H1 (cell line): ENCODE measurements at regions not wholly inside any gene's neighbourhood (a gene's known extent, or its start where the extent isn't known, plus 50 kb on each side); places are given as distances from the start of the nearest gene placed in this dataset.

ENCODE experiments used
- CTCF ChIA-PET: fragments of 300-600 bp; sonication (Branson Sonifier 250); formaldehyde crosslinking; loops from one replicate; lab custom pipeline; 2021; ENCODE audit not compliant: partially characterized antibody; lab: Charles Lee
- POLR2A ChIA-PET: fragments of 300-600 bp; sonication (Branson Sonifier 250); formaldehyde crosslinking; loops from one replicate; lab custom pipeline; 2021; ENCODE audit warnings: inconsistent platforms; ENCODE audit not compliant: partially characterized antibody; lab: Charles Lee
- DNase-seq, 2 experiments: peaks; one replicate each; pipeline versions ENCODE4 v3.0.0 to v3.0.0-alpha.2; 2010 to 2022; ENCODE audit warnings: low spot score in 2 of 2, low read depth in 1 of 2, mixed read lengths in 1 of 2
- FAIRE-seq: peaks from 2 replicates; lab custom pipeline; 2011; peaks lifted over from hg19 to GRCh38; lab: Jason Lieb, UNC
- H2AFZ ChIP-seq: 2 replicates; pipeline ENCODE4 v1.8.1; 2012; ENCODE audit warnings: low read length, inconsistent platforms
- H2AK5ac ChIP-seq: 2 replicates; pipeline ENCODE4 v1.6.1; 2013; ENCODE audit warnings: low read depth, low read length
- H2BK120ac ChIP-seq: replicated peaks from 2 replicates; pipeline ENCODE3; 2013; ENCODE audit warnings: low read depth, low read length, inconsistent platforms
- H2BK12ac ChIP-seq: 2 replicates; pipeline ENCODE4 v1.6.1; 2013; ENCODE audit warnings: low read depth, low read length
- H2BK15ac ChIP-seq: 2 replicates; pipeline ENCODE4 v1.6.1; 2013; ENCODE audit warnings: low read length
- H2BK20ac ChIP-seq: 2 replicates; pipeline ENCODE4 v1.6.1; 2013; ENCODE audit warnings: low read length
- H2BK5ac ChIP-seq: 2 replicates; pipeline ENCODE4 v1.6.1; 2013; ENCODE audit warnings: low read depth, low read length
- H3K14ac ChIP-seq: 2 replicates; pipeline ENCODE4 v1.6.1; 2013; ENCODE audit warnings: inconsistent platforms; ENCODE audit not compliant: insufficient read length
- H3K18ac ChIP-seq: 2 replicates; pipeline ENCODE4 v1.6.1; 2013; ENCODE audit warnings: low read length; ENCODE audit errors: extremely low read depth
- H3K23ac ChIP-seq: 2 replicates; pipeline ENCODE4 v1.6.1; 2013; ENCODE audit warnings: inconsistent platforms; ENCODE audit not compliant: insufficient read length
- H3K23me2 ChIP-seq: 2 replicates; pipeline ENCODE4 v1.6.1; 2013; ENCODE audit warnings: low read depth, low read length
- H3K27ac ChIP-seq: 2 replicates; pipeline ENCODE4 v1.6.1; 2011; ENCODE audit warnings: low read depth, low read length, inconsistent platforms
- H3K27me3 ChIP-seq, 4 experiments: replicated peaks in 1 of 4; 1 replicate in 1 of 4; 2 replicates in 3 of 4; pipeline versions ENCODE4 v1.6.1 to v1.8.1; 2011 to 2013; ENCODE audit warnings: low read length in 3 of 4, mild to moderate bottlenecking in 3 of 4, inconsistent platforms in 2 of 4, mixed read lengths in 2 of 4, moderate library complexity in 1 of 4; ENCODE audit not compliant: control insufficient read depth in 3 of 4, insufficient read depth in 3 of 4; ENCODE audit errors: extremely low read depth in 1 of 4
- H3K36me3 ChIP-seq, 4 experiments: 2 replicates each; pipeline versions ENCODE4 v1.6.1 to v1.8.1; 2011 to 2013; ENCODE audit warnings: mild to moderate bottlenecking in 4 of 4, low read length in 3 of 4, moderate library complexity in 2 of 4, control low read depth in 1 of 4, inconsistent platforms in 1 of 4; ENCODE audit not compliant: insufficient read depth in 4 of 4, control insufficient read depth in 2 of 4
- H3K4ac ChIP-seq: replicated peaks from 2 replicates; pipeline ENCODE3; 2013; ENCODE audit warnings: low read length, low read depth, mixed read lengths, inconsistent platforms; ENCODE audit not compliant: insufficient read length
- H3K4me1 ChIP-seq, 4 experiments: replicated peaks in 1 of 4; 1 replicate in 1 of 4; 2 replicates in 3 of 4; pipeline versions ENCODE4 v1.6.1 to v1.8.1; 2011 to 2013; ENCODE audit warnings: low read length in 3 of 4, inconsistent platforms in 2 of 4, mixed read lengths in 1 of 4; ENCODE audit not compliant: insufficient read depth in 4 of 4, control insufficient read depth in 3 of 4
- H3K4me2 ChIP-seq, 2 experiments: 2 replicates each; pipeline versions ENCODE4 v1.6.1 to v1.8.1; 2011 to 2013; ENCODE audit warnings: low read depth in 2 of 2, low read length in 2 of 2, control low read depth in 1 of 2, inconsistent platforms in 1 of 2, mild to moderate bottlenecking in 1 of 2; ENCODE audit not compliant: insufficient read depth in 1 of 2
- H3K4me3 ChIP-seq, 4 experiments: fragments of 200-600, 300-600 bp in 1 of 4; sonication (generic), shearing (Covaris generic), sonication (Bioruptor Twin) in 1 of 4; 2 replicates each; pipeline versions ENCODE4 v1.5.1 to v1.8.1; 2011 to 2016; ENCODE audit warnings: low read length in 4 of 4, low read depth in 3 of 4, control low read depth in 2 of 4, inconsistent platforms in 2 of 4, mild to moderate bottlenecking in 2 of 4, mixed read lengths in 1 of 4, moderate library complexity in 1 of 4; ENCODE audit not compliant: insufficient read depth in 2 of 4; ENCODE audit errors: extremely low read depth in 1 of 4
- H3K56ac ChIP-seq: replicated peaks from 2 replicates; pipeline ENCODE3; 2013; ENCODE audit warnings: low read depth, mild to moderate bottlenecking, mixed read lengths, low read length, inconsistent platforms; ENCODE audit not compliant: insufficient read length
- H3K79me1 ChIP-seq: 2 replicates; pipeline ENCODE4 v1.6.1; 2013; ENCODE audit warnings: low read depth, low read length, control low read depth
- H3K79me2 ChIP-seq, 2 experiments: 2 replicates each; pipeline versions ENCODE4 v1.6.1 to v1.8.1; 2012 to 2013; ENCODE audit warnings: low read length in 2 of 2, mild to moderate bottlenecking in 2 of 2, inconsistent platforms in 1 of 2; ENCODE audit not compliant: insufficient read depth in 2 of 2, control insufficient read depth in 1 of 2
- H3K9ac ChIP-seq, 4 experiments: replicated peaks in 1 of 4; 1 replicate in 1 of 4; 2 replicates in 3 of 4; pipeline versions ENCODE4 v1.6.1 to v1.8.1; 2011 to 2013; ENCODE audit warnings: low read depth in 3 of 4, low read length in 3 of 4, control low read depth in 2 of 4, mild to moderate bottlenecking in 2 of 4, moderate library complexity in 2 of 4, inconsistent platforms in 1 of 4; ENCODE audit errors: extremely low read depth in 1 of 4
- H3K9me3 ChIP-seq, 2 experiments: 2 replicates each; pipeline versions ENCODE4 v1.6.1 to v1.8.1; 2012 to 2013; ENCODE audit warnings: mild to moderate bottlenecking in 2 of 2, moderate library complexity in 2 of 2, control low read depth in 1 of 2, inconsistent platforms in 1 of 2, low read depth in 1 of 2, low read length in 1 of 2, mixed read lengths in 1 of 2; ENCODE audit not compliant: insufficient read depth in 2 of 2
- H4K20me1 ChIP-seq, 2 experiments: replicated peaks in 1 of 2; 2 replicates each; pipeline versions ENCODE3 to v1.8.1; 2011 to 2013; ENCODE audit warnings: inconsistent platforms in 2 of 2, low read length in 2 of 2, mild to moderate bottlenecking in 1 of 2; ENCODE audit not compliant: insufficient read depth in 2 of 2, control insufficient read depth in 1 of 2
- H4K5ac ChIP-seq: 2 replicates; pipeline ENCODE4 v1.6.1; 2013; ENCODE audit warnings: low read length, low read depth, mixed read lengths, inconsistent platforms; ENCODE audit not compliant: insufficient read length
- H4K8ac ChIP-seq: 2 replicates; pipeline ENCODE4 v1.8.0; 2013; ENCODE audit warnings: mild to moderate bottlenecking, moderate library complexity, low read length, inconsistent platforms; ENCODE audit not compliant: insufficient read depth; ENCODE audit errors: extremely low read depth
- H4K91ac ChIP-seq: replicated peaks from 2 replicates; pipeline ENCODE3; 2013; ENCODE audit warnings: low read length, mixed read lengths, inconsistent platforms; ENCODE audit not compliant: insufficient read length
- CBX8 ChIP-seq: fragments of 300-800, 300-1000 bp; sonication (generic); IDR thresholded peaks from 2 replicates; pipeline ENCODE4 v1.7.1; 2016; ENCODE audit warnings: low read depth, low read length, borderline replicate concordance
- CEBPB ChIP-seq: IDR thresholded peaks from 2 replicates; pipeline ENCODE4 v1.6.1; 2012; ENCODE audit warnings: low read depth, low read length
- E2F6 ChIP-seq: IDR thresholded peaks from 2 replicates; pipeline ENCODE4 v1.6.1; 2012; ENCODE audit warnings: inconsistent platforms
- JUND ChIP-seq: IDR thresholded peaks from 2 replicates; pipeline ENCODE4 v1.6.1; 2011; ENCODE audit warnings: mild to moderate bottlenecking, improper control_type of control experiment, low read length
- RBBP5 ChIP-seq: IDR thresholded peaks from 2 replicates; pipeline ENCODE4 v1.7.1; 2012; ENCODE audit warnings: low read depth, mild to moderate bottlenecking, inconsistent platforms, low read length, moderate library complexity, borderline replicate concordance
- SIX5 ChIP-seq: IDR thresholded peaks from 2 replicates; pipeline ENCODE4 v1.6.1; 2011; ENCODE audit warnings: mild to moderate bottlenecking, low read depth, low read length
- SP4 ChIP-seq: IDR thresholded peaks from 2 replicates; pipeline ENCODE4 v1.6.1; 2012; ENCODE audit warnings: low read length, inconsistent platforms
- TAF1 ChIP-seq: IDR thresholded peaks from 2 replicates; pipeline ENCODE4 v1.6.1; 2011; ENCODE audit warnings: mild to moderate bottlenecking, low read depth, low read length
- TEAD4 ChIP-seq: IDR thresholded peaks from 2 replicates; pipeline ENCODE4 v1.6.1; 2012; ENCODE audit warnings: low read depth, low read length, inconsistent platforms, mixed read lengths
- whole genome bisulfite sequencing, 2 experiments: shearing (Covaris generic) in 1 of 2; methylation state at CpG; one replicate each; pipeline versions ENCODE4 v1.1.6 to v1.1.7; 2013 to 2015; ENCODE audit warnings: low lambda C conversion rate in 2 of 2, mixed read lengths in 2 of 2, inconsistent platforms in 1 of 2, low coverage in 1 of 2, missing lambda C conversion rate in 1 of 2; ENCODE audit not compliant: insufficient replicate concordance in 2 of 2, insufficient coverage in 1 of 2, insufficient read length in 1 of 2; ENCODE audit errors: extremely low coverage in 1 of 2, missing lambda C conversion rate in 1 of 2; 5-methylcytosine and 5-hydroxymethylcytosine counted together

DNA sequence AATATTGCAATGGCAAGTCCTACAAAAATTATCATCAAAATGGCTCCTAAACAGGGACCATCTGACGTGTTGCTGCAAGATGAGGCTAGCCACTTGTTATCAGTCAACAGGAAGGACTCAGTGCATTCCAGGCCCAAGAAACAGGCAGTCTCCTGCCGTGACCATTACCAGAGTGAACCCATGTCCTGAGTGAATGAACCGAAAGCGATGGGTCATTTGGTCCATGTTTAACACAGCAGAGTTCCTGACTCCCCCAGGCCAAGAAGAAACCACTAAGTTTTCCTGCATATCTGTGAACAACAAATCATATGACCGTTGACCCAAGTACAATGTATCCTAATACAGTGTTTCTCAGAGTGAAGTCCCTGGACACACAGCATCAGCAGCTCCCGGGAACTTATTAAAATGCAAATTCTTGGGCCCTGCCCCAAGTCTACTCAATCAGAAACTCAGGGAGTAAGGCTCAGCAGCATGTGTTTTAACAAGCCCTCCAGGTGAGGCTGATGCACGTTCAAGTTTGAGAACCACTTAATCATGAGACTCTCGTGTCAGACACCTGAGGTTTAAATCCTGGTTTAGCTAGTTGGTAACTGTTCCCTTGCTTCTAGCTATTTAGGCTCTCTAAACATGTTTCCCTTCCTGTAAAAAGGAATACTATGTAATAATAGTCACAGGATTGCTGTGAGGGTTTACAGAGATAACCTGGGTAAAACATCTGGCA is 429.4 kb upstream of the MAF start:
- no peak overlapping the region for H2BK20ac ChIP-seq
- no peak overlapping the region for H3K18ac ChIP-seq
- H3K4me2 ChIP-seq: no peak overlapping the region
- no peak overlapping the region for H4K8ac ChIP-seq
- no peak overlapping the region for H3K4me3 ChIP-seq
- no peak overlapping the region for H4K5ac ChIP-seq
- H3K9me3 ChIP-seq: no peaks in the 10 kb centered on the region
- H2AFZ ChIP-seq: no peak overlapping the region
- H4K20me1 ChIP-seq: no peaks in the 10 kb centered on the region
- no peak for DNase-seq
- H3K36me3 ChIP-seq: no peaks in the 10 kb centered on the region
- no peak overlapping the region for H2BK15ac ChIP-seq
- H2BK120ac ChIP-seq: no peak overlapping the region
- no peaks in the 10 kb centered on the region for H3K79me2 ChIP-seq
- ChIA-PET POLR2A (no interaction called here), CTCF (no interaction called here)
- no peak overlapping the region for H2AK5ac ChIP-seq
- no peak overlapping the region for H3K56ac ChIP-seq
- H3K79me1 ChIP-seq: no peaks in the 10 kb centered on the region
- H3K27me3 ChIP-seq: no peaks in the 10 kb centered on the region
- H4K91ac ChIP-seq: no peak overlapping the region
- H2BK12ac ChIP-seq: no peak overlapping the region
- H3K14ac ChIP-seq: no peak overlapping the region
- no peak overlapping the region for H2BK5ac ChIP-seq
- 95% methylated on average over 8 of the region's 8 CpGs; no CpG with 5 or more reads in 1 of the 2 experiments for WGBS, 2 experiments
- no peak overlapping the region for H3K4ac ChIP-seq
- no peak overlapping the region for H3K23ac ChIP-seq
- H3K9ac ChIP-seq: no peak overlapping the region
- FAIRE-seq: no peak
- H3K27ac ChIP-seq: no peak overlapping the region
- H3K23me2 ChIP-seq: 0 out of 2 replicates have a peak, but pooled peaks cover 1% of the 10 kb centered on the region
- H3K4me1 ChIP-seq: no peaks in the 10 kb centered on the region; a peak in 1 of 7 replicates
- TF ChIP-seq RBBP5: no peak
- no peak for TF ChIP-seq TAF1
- no peak for TF ChIP-seq SP4
- no peak for TF ChIP-seq TEAD4
- TF ChIP-seq SIX5: no peak
- no peak for TF ChIP-seq JUND
- no peak for TF ChIP-seq CEBPB
- no peak for TF ChIP-seq E2F6
- TF ChIP-seq CBX8: no peak
